Esophagus mucosa (tissue), 1 donor: ENCODE measurements at regions not wholly inside any gene's neighbourhood (a gene's known extent, or its start where the extent isn't known, plus 50 kb on each side); places are given as distances from the start of the nearest gene placed in this dataset.

Experiments used
- ATAC-seq: fragments of 200-7000 bp; cut with Tn5 transposase; one replicate; pipeline ENCODE4 v1.9.1; 2020
- donor health status: DM: yes; HTN: yes; CAD: no.

- ATAC-seq = no peak
These were observed 322.1 kb downstream of the SEC14L1 start for GRCh38 chr17:77462553-77463497.

DNA sequence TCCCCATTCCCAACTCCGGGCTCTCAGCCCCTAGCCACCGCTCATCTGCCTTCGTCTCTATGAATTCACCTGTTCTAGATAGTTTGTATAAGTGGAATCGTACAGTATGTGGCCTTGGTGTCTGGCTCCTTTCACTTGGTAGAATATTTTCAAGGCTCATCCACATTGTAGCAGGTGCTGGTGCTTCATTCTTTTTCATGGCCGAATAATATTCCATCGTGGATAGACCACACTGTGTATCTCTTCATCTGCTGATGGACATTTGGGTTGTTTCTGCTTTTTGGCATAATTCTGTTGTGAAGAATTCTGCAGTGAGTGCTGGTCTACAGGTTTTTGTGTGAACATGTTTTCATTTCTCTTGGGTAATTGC, 324.2 kb downstream of the SEC14L1 start:
- no peak for ATAC-seq

- peak; percentile 61 for ATAC-seq
These were observed 324.7 kb downstream of the SEC14L1 start for GRCh38 chr17:77465358-77466041.

DNA sequence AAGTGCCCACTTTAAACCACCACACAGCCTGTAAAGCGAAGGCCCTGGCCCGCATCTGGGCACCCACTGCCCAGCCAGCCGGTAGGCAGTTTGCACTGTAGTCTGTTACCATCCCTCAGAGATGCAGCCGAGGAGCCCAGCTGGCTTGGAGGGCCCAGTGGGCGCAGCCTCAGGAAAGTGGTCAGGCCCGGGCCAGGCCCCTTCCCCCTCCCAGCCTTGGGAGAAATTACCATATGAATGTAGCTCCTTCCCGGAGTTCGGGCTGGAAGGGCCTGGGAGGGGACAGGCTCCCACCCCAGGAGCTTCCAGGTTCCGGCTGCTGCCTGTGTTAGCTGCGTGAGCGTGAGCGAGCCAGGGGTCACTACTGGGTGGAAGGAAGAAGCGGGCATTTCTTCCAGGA, 325.4 kb downstream of the SEC14L1 start:
- peak; percentile 5 for ATAC-seq

DNA sequence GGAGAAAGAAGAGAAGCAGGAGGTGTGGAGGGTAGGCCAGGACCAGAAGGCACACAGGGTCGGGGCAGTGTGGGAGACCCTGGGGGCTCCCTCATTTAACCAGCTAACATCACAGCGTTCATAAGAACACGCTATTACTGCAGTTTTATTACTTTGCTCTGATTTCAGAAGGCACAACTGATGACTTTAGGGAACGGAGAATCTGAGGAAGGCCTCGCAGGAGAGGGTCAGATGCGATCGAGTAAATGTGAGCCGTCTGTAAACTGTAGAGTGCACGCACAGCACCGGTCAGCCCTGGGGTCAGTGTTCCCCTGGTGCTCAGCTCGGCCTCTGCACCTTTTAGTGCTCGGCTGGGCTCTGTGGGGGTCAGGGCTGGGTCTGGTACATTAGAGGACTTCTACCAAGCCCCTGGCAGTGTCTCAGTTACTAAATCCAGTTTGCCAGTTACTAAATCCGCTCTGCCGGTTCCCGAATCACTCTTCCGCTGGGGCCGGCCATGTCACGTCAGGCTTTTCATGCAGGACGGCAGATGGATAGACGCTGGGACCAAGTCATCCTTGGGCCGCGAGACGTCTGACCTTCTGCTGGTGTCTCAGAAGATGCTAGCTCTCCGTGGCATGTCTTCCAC, 325.9 kb downstream of the SEC14L1 start:
- ATAC-seq = no peak

DNA sequence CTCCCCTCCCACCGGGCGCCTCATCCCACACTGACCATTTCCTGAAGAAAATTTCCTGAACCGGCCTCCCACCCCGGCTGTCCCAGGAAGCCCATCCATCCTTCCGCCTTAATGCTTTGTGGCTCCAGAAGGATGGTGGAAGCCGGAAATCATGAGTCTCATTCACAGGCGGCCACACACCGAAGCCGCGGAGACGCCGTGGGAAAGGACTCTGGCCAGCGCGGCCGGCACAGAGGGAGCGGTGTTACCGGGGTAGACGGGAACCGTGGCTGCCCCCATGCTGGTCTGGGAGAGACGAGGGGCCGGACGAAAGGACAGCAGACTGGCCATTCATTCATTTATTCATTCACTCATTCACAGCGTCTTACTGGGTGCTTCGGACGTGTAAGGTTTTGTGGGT, 326.8 kb downstream of the SEC14L1 start:
- ATAC-seq = no peak

DNA sequence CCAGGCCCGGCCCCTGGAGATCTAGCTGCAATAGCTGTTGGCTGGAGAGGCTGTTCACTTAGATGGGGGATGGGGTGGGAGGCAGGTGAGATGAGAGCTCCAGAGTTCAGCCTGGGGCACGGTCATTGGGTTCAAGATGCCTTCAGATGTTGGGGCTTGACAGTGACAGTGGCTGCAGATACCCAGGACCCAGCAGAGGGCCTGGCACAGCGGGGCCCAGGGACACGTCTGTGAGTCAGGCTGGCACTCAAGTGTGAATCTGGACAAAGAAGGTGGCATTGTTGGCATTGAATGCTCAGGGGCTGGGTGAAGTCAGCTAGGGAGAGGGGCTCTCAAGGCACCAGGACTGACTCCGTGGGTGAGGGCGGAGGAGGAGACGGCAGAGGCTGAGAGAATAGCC, 328.1 kb downstream of the SEC14L1 start:
- no peak for ATAC-seq

GRCh38 chr17:77470330-77470786, 329.6 kb downstream of the SEC14L1 start:
- no peak for ATAC-seq

DNA sequence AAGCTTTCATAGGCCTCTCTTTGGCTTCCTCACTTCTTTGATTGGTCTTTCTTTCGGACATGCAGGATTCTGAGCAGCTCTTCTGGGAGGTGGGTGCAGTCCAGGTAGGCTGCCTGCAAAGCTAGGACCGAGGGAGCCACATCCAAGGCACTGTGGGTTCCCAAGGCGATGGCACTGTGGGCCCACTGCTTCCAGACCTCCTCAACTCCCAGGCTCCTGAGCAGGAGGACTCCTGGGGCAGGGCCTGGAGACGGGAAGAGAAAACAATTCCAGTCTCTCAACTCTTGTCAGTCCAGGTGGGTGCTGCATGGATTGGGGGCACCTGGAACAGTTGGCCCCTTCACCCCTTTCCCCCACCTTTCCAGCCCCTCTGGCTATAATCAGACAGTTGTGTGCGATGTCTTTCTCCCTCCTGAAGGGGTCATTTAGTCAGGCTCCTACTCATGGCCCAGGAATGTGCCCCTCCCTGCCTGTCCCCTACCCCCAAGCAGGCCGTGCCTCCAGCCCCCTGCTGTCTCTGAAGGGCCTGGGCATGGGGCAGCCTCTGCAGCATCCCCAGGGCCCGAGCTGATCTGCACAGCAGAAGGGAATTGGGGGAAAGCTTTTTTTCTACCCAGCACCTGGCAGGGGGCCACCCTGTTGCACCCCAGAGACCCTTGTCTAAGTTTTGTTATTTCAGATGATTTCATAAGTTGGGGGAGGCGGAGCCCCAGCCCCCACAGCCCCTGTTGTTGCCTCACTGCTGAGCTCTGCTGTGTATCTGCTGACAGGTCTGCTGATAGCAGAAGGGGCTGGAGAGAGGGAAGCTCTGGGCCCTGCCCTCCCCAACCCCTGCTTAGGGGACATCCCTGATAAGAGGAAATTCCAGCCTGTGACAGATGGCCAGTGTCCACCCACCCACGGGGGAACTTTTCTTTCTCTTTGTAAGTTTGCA, 330.3 kb downstream of the SEC14L1 start:
- ATAC-seq = no peak

- peak; percentile 23 for ATAC-seq
These were observed 331.3 kb downstream of the SEC14L1 start for GRCh38 chr17:77471984-77472461.

DNA sequence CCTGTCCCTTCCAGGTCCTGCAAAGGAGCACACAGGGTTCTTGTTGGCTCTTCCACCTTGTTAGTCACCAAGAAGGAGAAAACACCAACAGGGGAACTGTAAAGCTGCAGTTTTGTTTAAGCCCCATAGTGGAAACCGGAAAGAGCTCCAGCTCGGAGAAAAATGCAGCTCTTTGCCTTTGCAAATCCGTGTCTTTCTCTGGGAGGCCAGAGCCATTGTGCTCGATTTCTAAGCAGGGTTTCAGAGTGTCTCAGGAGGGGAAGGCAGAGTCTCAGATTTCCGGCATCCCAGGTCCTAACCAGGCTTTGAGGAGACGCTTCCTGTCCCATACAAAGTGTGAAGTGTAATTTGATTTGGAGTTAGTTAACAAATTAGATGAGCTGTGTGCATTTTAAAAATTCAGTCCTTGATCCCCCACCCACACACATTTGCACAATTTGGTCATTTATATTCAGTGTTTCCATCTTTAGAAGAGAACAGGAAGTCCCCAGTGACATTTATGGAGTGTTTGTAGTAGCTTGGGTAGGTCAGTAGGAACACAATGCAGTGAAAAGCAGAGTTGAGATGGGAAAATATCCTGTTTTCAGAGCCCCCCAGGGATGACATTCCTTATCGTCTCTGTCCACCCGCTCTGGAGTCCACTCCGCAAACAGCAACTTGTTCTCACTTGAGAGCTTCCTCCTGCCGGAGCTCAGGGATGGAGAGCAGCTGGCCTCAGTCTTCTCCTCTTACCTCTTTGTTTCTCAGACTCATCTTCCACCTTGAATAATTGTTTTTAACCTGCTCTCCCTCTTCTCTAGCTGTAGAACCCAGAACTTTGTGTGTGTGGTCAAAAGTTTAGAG, 331.9 kb downstream of the SEC14L1 start:
- ATAC-seq = no peak

DNA sequence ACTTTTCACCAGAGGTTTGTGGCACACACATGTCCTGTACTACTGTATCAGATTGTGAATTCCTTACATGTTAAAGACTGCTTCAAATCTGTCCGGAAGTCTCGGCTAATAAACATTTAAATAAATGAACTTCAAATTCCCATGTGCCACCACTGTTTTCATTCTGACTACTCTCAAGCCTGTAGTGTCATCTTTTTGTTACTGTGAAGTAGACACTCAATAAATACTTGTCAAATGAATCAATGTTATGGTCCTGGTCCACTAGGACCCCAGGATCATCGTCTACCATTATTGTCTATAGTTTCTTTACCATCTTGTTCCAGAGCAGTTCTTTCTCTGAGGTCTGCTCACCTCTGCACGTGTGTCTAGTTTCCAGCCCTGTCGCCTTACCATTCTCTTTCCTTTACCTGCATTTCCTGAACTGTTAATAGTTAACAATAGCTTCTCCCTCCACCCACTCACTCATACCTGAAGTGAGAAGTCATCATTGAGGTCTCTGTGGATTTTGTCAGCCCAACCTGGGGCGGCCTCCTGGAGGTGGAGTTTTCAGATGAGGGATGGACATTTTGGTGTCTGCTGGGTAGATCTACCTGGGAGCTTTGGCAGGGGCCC, 333.0 kb downstream of the SEC14L1 start:
- peak; percentile 3 for ATAC-seq

GRCh38 chr17:77474292-77474988, 333.7 kb downstream of the SEC14L1 start:
- no peak for ATAC-seq

GRCh38 chr17:77475016-77475976, 334.5 kb downstream of the SEC14L1 start:
- no peak for ATAC-seq

DNA sequence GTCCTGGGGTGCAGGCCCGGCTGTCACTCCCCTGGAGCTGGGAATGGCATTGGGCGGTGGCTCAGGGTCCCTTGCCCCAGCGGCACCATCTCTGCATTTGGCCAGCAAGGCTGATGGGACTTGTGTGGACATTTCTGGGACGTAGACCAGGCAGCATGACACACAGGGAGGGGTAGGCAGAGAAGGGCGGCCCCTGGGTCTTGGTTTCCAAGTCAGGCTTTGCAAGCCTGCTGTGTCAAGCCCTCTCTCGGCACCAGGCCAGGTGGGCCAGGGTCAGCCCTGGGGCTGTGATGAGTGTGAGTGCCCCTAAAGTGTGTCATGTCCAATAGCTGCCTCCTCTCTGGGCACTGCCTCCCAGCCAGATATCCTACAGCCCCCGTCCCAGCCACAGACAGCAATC, 335.2 kb downstream of the SEC14L1 start:
- peak; percentile 6 for ATAC-seq

- ATAC-seq = no peak
These were observed 335.7 kb downstream of the SEC14L1 start for GRCh38 chr17:77476498-77476897.

- ATAC-seq = peak; percentile 91
These were observed 336.4 kb downstream of the SEC14L1 start for GRCh38 chr17:77476931-77477805.

DNA sequence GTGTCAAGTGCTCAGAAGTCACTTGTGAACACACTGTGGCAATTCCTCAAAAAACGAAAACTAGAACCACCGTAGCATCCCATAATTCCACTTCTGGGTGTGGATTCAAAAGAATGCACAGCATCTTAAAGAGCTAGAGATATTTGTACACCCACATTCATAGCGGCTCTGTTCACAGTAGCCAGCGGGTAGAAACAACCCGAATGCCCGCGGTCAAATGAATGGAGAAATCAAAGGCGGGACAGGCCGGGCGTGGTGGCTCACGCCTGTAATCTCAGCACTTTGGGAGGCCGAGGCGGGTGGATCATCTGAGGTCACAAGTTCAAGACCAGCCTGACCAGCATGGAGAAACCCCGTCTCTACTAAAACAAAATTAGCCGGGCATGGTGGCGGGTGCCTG, 337.5 kb downstream of the SEC14L1 start:
- ATAC-seq = no peak
